ENCODE measurements at regions not wholly inside any gene's neighbourhood (a gene's known extent, or its start where the extent isn't known, plus 50 kb on each side); places are given as distances from the start of the nearest gene placed in this dataset.

DNA sequence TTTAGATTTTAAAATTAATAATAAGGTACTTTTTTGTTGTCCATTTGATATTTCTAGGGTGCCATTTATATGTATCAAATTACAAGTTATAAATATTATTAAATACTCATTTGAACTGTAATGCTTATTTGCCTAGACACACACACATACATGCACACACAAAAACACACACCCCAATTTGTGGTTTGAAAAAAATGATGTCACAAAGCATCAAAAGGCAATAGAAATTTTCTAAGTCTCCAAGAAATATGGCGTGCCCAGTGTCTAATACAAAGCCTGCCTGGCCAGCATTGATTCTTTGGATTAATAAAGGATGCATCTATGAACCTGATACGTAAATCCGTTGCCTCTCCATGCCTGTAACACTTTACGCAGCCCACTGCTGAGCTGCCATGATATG is 252.8 kb upstream of the BLID start:
- intact Hi-C loops (cut with DNase I) = no loop called here
- Histone ChIP-seq H3K27me3 (no peaks in the 10 kb centered on the region), H3K4me3 (no peak overlapping the region), H3K4me1 (replicated peaks in 1 of 2) (peaks cover 0 to 7% of the 10 kb centered on the region in 2 donors), H3K27ac (no peak overlapping the region), H3K9me3 (replicated peaks in 1 of 3) (no peaks in the 10 kb centered on the region), H3K36me3 (replicated peaks in 1 of 2) (no peaks in the 10 kb centered on the region)
- 91 to 93% (median 93%) methylated on average over 4 of the region's 4 CpGs for WGBS, 4 donors
- TF ChIP-seq POLR2A (IDR thresholded peaks at IDR 0.05) = no peak
- TF ChIP-seq, protein P1, sequence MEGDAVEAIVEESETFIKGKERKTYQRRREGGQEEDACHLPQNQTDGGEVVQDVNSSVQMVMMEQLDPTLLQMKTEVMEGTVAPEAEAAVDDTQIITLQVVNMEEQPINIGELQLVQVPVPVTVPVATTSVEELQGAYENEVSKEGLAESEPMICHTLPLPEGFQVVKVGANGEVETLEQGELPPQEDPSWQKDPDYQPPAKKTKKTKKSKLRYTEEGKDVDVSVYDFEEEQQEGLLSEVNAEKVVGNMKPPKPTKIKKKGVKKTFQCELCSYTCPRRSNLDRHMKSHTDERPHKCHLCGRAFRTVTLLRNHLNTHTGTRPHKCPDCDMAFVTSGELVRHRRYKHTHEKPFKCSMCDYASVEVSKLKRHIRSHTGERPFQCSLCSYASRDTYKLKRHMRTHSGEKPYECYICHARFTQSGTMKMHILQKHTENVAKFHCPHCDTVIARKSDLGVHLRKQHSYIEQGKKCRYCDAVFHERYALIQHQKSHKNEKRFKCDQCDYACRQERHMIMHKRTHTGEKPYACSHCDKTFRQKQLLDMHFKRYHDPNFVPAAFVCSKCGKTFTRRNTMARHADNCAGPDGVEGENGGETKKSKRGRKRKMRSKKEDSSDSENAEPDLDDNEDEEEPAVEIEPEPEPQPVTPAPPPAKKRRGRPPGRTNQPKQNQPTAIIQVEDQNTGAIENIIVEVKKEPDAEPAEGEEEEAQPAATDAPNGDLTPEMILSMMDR (IDR thresholded peaks at IDR 0.05) = no peak
- DNase-seq = no peak

DNA sequence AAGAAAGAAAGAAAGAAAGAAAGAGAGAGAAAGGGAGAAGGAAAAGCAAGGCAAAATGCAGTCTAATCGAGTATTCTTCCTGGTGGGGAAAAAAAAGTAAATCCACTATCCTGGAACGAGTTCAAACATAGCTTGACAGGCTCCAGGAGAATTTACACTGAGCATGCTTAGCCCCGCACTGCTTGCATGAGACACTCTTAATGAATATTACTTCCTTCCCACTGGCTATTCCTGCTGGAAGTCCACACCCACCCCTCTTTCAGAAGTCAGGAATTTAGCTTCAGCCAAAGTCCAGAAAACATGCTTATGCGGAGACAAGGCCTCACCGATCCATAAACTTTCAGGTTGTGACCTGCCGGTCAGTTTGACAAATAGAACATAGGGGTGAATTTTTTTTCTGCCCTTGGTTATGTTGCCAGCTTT is 251.8 kb upstream of the BLID start:
- peak in 6 of 7 donors; percentile 25 to 71 (median 41) for DNase-seq
- 34 to 46% (median 41%) methylated on average over 6 of the region's 6 CpGs for WGBS, 4 donors
- intact Hi-C loops (cut with DNase I) = no loop called here
- H3K27me3 ChIP-seq = no peaks in the 10 kb centered on the region
- H3K4me1 ChIP-seq (replicated peaks in 1 of 2) = peaks cover 0 to 7% of the 10 kb centered on the region in 2 donors
- peak overlapping the region in 3 of 5 donors; percentile 13 to 49 (median 38) for H3K27ac ChIP-seq
- no peaks in the 10 kb centered on the region for H3K36me3 ChIP-seq (replicated peaks in 1 of 2)
- no peaks in the 10 kb centered on the region for H3K9me3 ChIP-seq (replicated peaks in 1 of 3)
- no peak overlapping the region for H3K4me3 ChIP-seq
- TF ChIP-seq, protein P1 (IDR thresholded peaks at IDR 0.05) = no peak
- peak in 1 of 2 donors; percentile 13 for TF ChIP-seq POLR2A (IDR thresholded peaks at IDR 0.05)

DNA sequence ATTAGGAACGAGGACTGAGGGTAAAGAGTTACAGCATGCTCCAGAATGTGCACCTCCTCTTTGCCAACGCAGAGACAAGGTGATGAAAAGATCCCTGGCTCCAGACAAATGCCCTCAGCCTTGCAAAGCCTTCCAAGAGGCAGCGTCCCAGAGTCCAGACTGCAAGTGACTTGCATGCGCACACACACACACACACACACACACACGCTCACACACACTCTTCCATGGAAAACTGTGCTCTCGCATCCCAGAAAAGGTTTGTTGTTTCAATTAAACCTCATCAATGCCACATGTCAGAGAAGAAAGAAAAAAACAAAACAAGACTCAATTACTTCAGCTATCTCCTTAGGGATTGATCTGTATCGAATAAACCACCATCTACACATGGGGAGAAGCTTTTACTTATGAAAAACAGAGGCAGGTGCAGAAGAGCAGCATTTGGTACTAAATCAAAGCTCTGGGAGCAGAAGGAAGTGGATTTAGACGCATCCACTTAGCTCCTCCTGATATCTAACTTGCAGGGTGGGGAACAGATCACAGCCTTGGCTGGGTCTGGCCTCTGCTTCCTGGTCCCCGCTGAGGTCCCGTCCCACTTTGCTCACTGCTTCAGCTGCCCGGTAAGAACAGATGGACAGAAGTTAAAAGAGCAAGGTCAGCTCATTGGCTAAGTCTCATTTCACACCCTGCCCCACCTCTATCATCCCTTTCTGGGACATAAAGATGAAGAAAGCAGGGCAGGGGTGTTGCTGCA is 249.8 kb upstream of the BLID start:
- H3K4me3 ChIP-seq = peak overlapping the region in 1 of 4 donors; percentile 40
- no peaks in the 10 kb centered on the region for H3K36me3 ChIP-seq (replicated peaks in 1 of 2)
- peak overlapping the region in 1 of 5 donors; percentile 48 for H3K27ac ChIP-seq
- intact Hi-C loops (cut with DNase I) = no loop called here
- H3K4me1 ChIP-seq (replicated peaks in 1 of 2) = peaks cover 0 to 7% of the 10 kb centered on the region in 2 donors
- WGBS, 4 donors = 30 to 50% (median 49%) methylated on average over 11 of the region's 11 CpGs
- H3K27me3 ChIP-seq = no peaks in the 10 kb centered on the region
- H3K9me3 ChIP-seq (replicated peaks in 1 of 3) = no peaks in the 10 kb centered on the region
- DNase-seq = peak in 1 of 7 donors; percentile 27
- TF ChIP-seq, protein P1 (IDR thresholded peaks at IDR 0.05) = no peak
- TF ChIP-seq POLR2A (IDR thresholded peaks at IDR 0.05) = no peak

DNA sequence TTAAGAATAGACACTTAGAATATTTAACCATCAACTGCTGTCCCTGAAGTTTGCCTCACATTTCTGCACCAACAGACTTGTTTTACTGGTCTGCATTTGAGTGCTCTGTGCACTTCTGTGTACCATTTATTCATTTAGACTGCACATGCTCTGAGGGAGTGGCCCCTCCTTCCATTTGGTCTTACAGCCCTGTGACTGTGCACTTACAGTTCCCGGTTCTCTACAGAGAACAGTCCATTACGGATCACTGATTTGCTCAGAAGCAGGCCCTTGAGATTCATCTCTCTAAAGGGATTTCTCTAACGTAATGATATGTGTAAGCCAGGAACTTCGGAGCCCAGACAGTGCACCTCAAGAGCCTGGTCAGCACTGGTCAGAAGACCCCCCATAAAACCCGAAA is 247.3 kb upstream of the BLID start:
- Histone ChIP-seq H3K4me1 (replicated peaks in 1 of 2) (peaks cover 0 to 5% of the 10 kb centered on the region in 2 donors), H3K27ac (no peak overlapping the region), H3K27me3 (no peaks in the 10 kb centered on the region), H3K4me3 (no peak overlapping the region), H3K9me3 (replicated peaks in 1 of 3) (no peaks in the 10 kb centered on the region), H3K36me3 (replicated peaks in 1 of 2) (no peaks in the 10 kb centered on the region)
- 63 to 78% (median 77%) methylated on average over 5 of the region's 5 CpGs for WGBS, 4 donors
- TF ChIP-seq POLR2A (IDR thresholded peaks at IDR 0.05) = no peak
- no peak for DNase-seq
- intact Hi-C loops (cut with DNase I) = no loop called here

DNA sequence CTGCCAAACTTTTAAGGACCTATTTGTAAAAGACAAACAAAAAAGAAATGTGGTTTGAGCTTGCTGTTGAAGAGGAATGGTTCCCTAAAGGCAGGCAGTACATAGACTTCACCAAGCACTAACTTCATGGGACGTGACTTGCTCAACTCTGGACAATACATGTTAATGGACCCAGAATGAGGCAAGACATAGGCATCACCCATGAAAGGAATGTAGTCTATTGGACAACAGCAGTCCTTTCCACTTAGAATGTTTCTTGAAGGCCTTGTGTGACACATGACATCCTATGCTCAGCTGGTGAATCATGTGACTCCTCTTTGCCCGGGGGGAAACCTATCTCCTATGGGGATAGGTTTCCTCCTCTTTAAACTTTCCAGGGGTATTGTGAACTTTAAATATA is 246.4 kb upstream of the BLID start:
- DNase-seq = no peak
- TF ChIP-seq POLR2A (IDR thresholded peaks at IDR 0.05) = no peak
- TF ChIP-seq, protein P1 (IDR thresholded peaks at IDR 0.05) = no peak
- Histone ChIP-seq H3K9me3 (replicated peaks in 1 of 3) (no peaks in the 10 kb centered on the region), H3K27ac (no peak overlapping the region), H3K4me3 (no peak overlapping the region), H3K27me3 (no peaks in the 10 kb centered on the region), H3K4me1 (replicated peaks in 1 of 2) (no peaks in the 10 kb centered on the region), H3K36me3 (replicated peaks in 1 of 2) (no peaks in the 10 kb centered on the region)
- intact Hi-C loops (cut with DNase I) = no loop called here
- 82 to 94% (median 92%) methylated on average over 2 of the region's 2 CpGs for WGBS, 4 donors

Data from adrenal gland (tissue), 9 donors.